HG03521 (cell line): ENCODE measurements at regions not wholly inside any gene's neighbourhood (a gene's known extent, or its start where the extent isn't known, plus 50 kb on each side); places are given as distances from the start of the nearest gene placed in this dataset.

Experiments used
- ATAC-seq: cut with Tn5 transposase; IDR thresholded peaks from one replicate; pipeline ENCODE4 v1.9.1; 2021; ENCODE audit warnings: mild to moderate bottlenecking, moderate library complexity; ENCODE audit not compliant: unreplicated experiment

GRCh38 chr4:23276076-23276475 lies 583.3 kb downstream of the GBA3 start:
- no peak for ATAC-seq

GRCh38 chr4:23269566-23269965 lies 576.8 kb downstream of the GBA3 start:
- ATAC-seq: no peak

GRCh38 chr4:23268072-23268771 lies 575.5 kb downstream of the GBA3 start:
- no peak for ATAC-seq

GRCh38 chr4:23266401-23266800 lies 573.7 kb downstream of the GBA3 start:
- ATAC-seq: no peak

- ATAC-seq: no peak
These were observed 567.8 kb downstream of the GBA3 start for GRCh38 chr4:23260511-23260910.

GRCh38 chr4:23245203-23245832 lies 552.6 kb downstream of the GBA3 start:
- ATAC-seq: no peak

GRCh38 chr4:23242962-23243361 lies 550.2 kb downstream of the GBA3 start:
- no peak for ATAC-seq

- no peak for ATAC-seq
These were observed 548.7 kb downstream of the GBA3 start for GRCh38 chr4:23241408-23241807.

GRCh38 chr4:23238848-23239247 lies 546.1 kb downstream of the GBA3 start:
- ATAC-seq: no peak

- ATAC-seq: no peak
These were observed 545.0 kb downstream of the GBA3 start for GRCh38 chr4:23237771-23238170.

GRCh38 chr4:23235628-23236390 lies 543.1 kb downstream of the GBA3 start:
- no peak for ATAC-seq

- no peak for ATAC-seq
These were observed 542.0 kb downstream of the GBA3 start for GRCh38 chr4:23234716-23235115.

- ATAC-seq: no peak
These were observed 541.3 kb downstream of the GBA3 start for GRCh38 chr4:23234018-23234417.

GRCh38 chr4:23233596-23233995 lies 540.9 kb downstream of the GBA3 start:
- no peak for ATAC-seq

GRCh38 chr4:23232987-23233386 lies 540.2 kb downstream of the GBA3 start:
- no peak for ATAC-seq

- no peak for ATAC-seq
These were observed 532.8 kb downstream of the GBA3 start for GRCh38 chr4:23225564-23225963.

GRCh38 chr4:23224684-23225420 lies 532.1 kb downstream of the GBA3 start:
- ATAC-seq: no peak

- no peak for ATAC-seq
These were observed 528.2 kb downstream of the GBA3 start for GRCh38 chr4:23220911-23221310.

GRCh38 chr4:23219779-23220408 lies 527.2 kb downstream of the GBA3 start:
- ATAC-seq: no peak

GRCh38 chr4:23213198-23213597 lies 520.5 kb downstream of the GBA3 start:
- no peak for ATAC-seq

- ATAC-seq: no peak
These were observed 519.8 kb downstream of the GBA3 start for GRCh38 chr4:23212558-23212957.
